ENCODE measurements at regions not wholly inside any gene's neighbourhood (a gene's known extent, or its start where the extent isn't known, plus 50 kb on each side); places are given as distances from the start of the nearest gene placed in this dataset.

DNA sequence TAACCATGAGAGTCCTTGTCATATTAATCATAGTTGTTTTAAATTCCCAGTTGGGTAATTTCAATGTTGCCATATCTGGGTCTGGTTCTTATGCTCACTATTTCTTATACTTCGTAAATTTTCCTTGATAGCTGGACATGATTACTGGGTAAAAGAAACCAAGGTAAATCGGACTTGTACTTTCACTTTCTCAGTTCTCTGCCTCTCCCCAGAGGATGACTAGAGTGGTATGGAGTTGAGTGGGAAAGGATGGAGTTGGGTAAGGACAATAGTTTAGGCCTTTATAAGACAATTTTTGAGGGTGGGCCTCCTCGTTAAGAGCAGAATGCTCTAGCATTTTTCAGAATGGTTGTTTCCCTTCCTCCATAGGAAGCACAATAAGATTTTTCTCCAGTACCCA is 106.1 kb downstream of the CRPPA start:
- TF ChIP-seq EZH2 (IDR thresholded peaks at IDR 0.05; ENCODE audit: borderline replicate concordance, low read depth, low read length, poor library complexity, severe bottlenecking): no peak
- no peak for TF ChIP-seq CTCF (conservative IDR thresholded peaks at IDR 0.05; ENCODE audit: low read depth, low read length)

Data from A673 (cell line).